HUES6 (cell line): ENCODE measurements at regions not wholly inside any gene's neighbourhood (a gene's known extent, or its start where the extent isn't known, plus 50 kb on each side); places are given as distances from the start of the nearest gene placed in this dataset.
"Not testable (repeated sequence)": the region's sequence is repeated elsewhere in the genome, so short reads cannot be mapped to it uniquely, and the experiment has no call there.

ENCODE experiments used
- H3K27ac ChIP-seq: 2 replicates; pipeline ENCODE4 v1.7.0; 2013; ENCODE audit warnings: low read depth, mild to moderate bottlenecking, low read length, inconsistent platforms
- H3K27me3 ChIP-seq: 2 replicates; pipeline ENCODE4 v1.6.1; 2013; ENCODE audit warnings: low read length; ENCODE audit not compliant: control insufficient read depth, insufficient read depth
- H3K36me3 ChIP-seq: 2 replicates; pipeline ENCODE4 v1.6.1; 2013; ENCODE audit warnings: low read length; ENCODE audit not compliant: control insufficient read depth, insufficient read depth
- H3K4me1 ChIP-seq: 2 replicates; pipeline ENCODE4 v1.6.1; 2013; ENCODE audit warnings: low read length; ENCODE audit not compliant: control insufficient read depth, insufficient read depth
- H3K4me3 ChIP-seq: 2 replicates; pipeline ENCODE4 v1.5.1; 2013; ENCODE audit warnings: low read depth, low read length
- H3K9ac ChIP-seq: one replicate; pipeline ENCODE4 v1.6.1; 2013; ENCODE audit warnings: mild to moderate bottlenecking, low read length
- H3K9me3 ChIP-seq: 2 replicates; pipeline ENCODE4 v1.6.1; 2013; ENCODE audit warnings: low read depth, low read length; ENCODE audit not compliant: control insufficient read depth, insufficient read depth

- H3K4me1 ChIP-seq: peaks cover 16% of the 10 kb centered on the region
Observed at GRCh38 chr16:13708347-13709120, 211.4 kb upstream of the ERCC4 start.

GRCh38 chr16:13718748-13719147 is 201.2 kb upstream of the ERCC4 start:
- Histone ChIP-seq H3K36me3 (no peaks in the 10 kb centered on the region), H3K9ac (no peak overlapping the region), H3K27me3 (no peaks in the 10 kb centered on the region), H3K4me1 (no peaks in the 10 kb centered on the region), H3K9me3 (no peaks in the 10 kb centered on the region), H3K4me3 (no peak overlapping the region), H3K27ac (no peak overlapping the region)

More at GRCh38 chr16:13708347-13709120, 211.4 kb upstream of the ERCC4 start:
- peaks cover 2% of the 10 kb centered on the region; the same call in 1 of the 2 replicates for H3K9me3 ChIP-seq
- H3K27ac ChIP-seq: no peak overlapping the region
- H3K36me3 ChIP-seq: no peaks in the 10 kb centered on the region
- no peak overlapping the region for H3K9ac ChIP-seq
- no peak overlapping the region for H3K4me3 ChIP-seq
- no peaks in the 10 kb centered on the region; the same call in 1 of the 2 replicates for H3K27me3 ChIP-seq

- no peaks in the 10 kb centered on the region for H3K4me1 ChIP-seq
- no peaks in the 10 kb centered on the region for H3K36me3 ChIP-seq
- peaks cover 23% of the 10 kb centered on the region for H3K9me3 ChIP-seq
- no peaks in the 10 kb centered on the region for H3K27me3 ChIP-seq
- no peak overlapping the region for H3K4me3 ChIP-seq
- H3K9ac ChIP-seq: no peak overlapping the region
- H3K27ac ChIP-seq: no peak overlapping the region
Observed at GRCh38 chr16:13727943-13728342, 192.0 kb upstream of the ERCC4 start.

GRCh38 chr16:13733561-13733960 is 186.4 kb upstream of the ERCC4 start:
- Histone ChIP-seq H3K4me1 (no peaks in the 10 kb centered on the region), H3K27ac (no peak overlapping the region), H3K9ac (no peak overlapping the region), H3K9me3 (peaks cover 2% of the 10 kb centered on the region; the same call in 1 of the 2 replicates), H3K27me3 (no peaks in the 10 kb centered on the region), H3K4me3 (no peak overlapping the region), H3K36me3 (no peaks in the 10 kb centered on the region)

- not testable (repeated sequence) for H3K27me3 ChIP-seq, H3K36me3 ChIP-seq, H3K27ac ChIP-seq, H3K4me3 ChIP-seq, H3K9ac ChIP-seq, H3K4me1 ChIP-seq
- H3K9me3 ChIP-seq: peaks cover 17% of the 10 kb centered on the region
Observed at GRCh38 chr16:13739621-13740373, 180.2 kb upstream of the ERCC4 start.

- no peak overlapping the region for H3K27ac ChIP-seq
- H3K36me3 ChIP-seq: no peaks in the 10 kb centered on the region
- no peaks in the 10 kb centered on the region for H3K4me1 ChIP-seq
- no peak overlapping the region for H3K4me3 ChIP-seq
- peaks cover 17% of the 10 kb centered on the region for H3K9me3 ChIP-seq
- no peaks in the 10 kb centered on the region for H3K27me3 ChIP-seq
- no peak overlapping the region for H3K9ac ChIP-seq
Observed at GRCh38 chr16:13742928-13743327, 177.0 kb upstream of the ERCC4 start.

GRCh38 chr16:13743571-13743970 is 176.4 kb upstream of the ERCC4 start:
- no peak overlapping the region for H3K9ac ChIP-seq
- H3K36me3 ChIP-seq: no peaks in the 10 kb centered on the region
- H3K9me3 ChIP-seq: peaks cover 17% of the 10 kb centered on the region
- H3K27ac ChIP-seq: no peak overlapping the region
- H3K4me3 ChIP-seq: no peak overlapping the region
- H3K4me1 ChIP-seq: no peaks in the 10 kb centered on the region
- no peaks in the 10 kb centered on the region for H3K27me3 ChIP-seq

GRCh38 chr16:13756411-13757140 is 163.4 kb upstream of the ERCC4 start:
- Histone ChIP-seq H3K4me1 (no peaks in the 10 kb centered on the region), H3K9me3 (no peaks in the 10 kb centered on the region), H3K4me3 (no peak overlapping the region), H3K36me3 (no peaks in the 10 kb centered on the region), H3K27me3 (0 out of 2 replicates have a peak, but pooled peaks cover 4% of the 10 kb centered on the region), H3K27ac (no peak overlapping the region), H3K9ac (no peak overlapping the region)

GRCh38 chr16:13766334-13766733 is 153.6 kb upstream of the ERCC4 start:
- Histone ChIP-seq H3K27me3 (no peaks in the 10 kb centered on the region), H3K4me3 (no peak overlapping the region), H3K9ac (no peak overlapping the region), H3K4me1 (no peaks in the 10 kb centered on the region), H3K36me3 (no peaks in the 10 kb centered on the region), H3K27ac (no peak overlapping the region), H3K9me3 (no peaks in the 10 kb centered on the region)

- no peaks in the 10 kb centered on the region for H3K36me3 ChIP-seq
- no peaks in the 10 kb centered on the region for H3K9me3 ChIP-seq
- H3K27me3 ChIP-seq: no peaks in the 10 kb centered on the region
- no peak overlapping the region for H3K4me3 ChIP-seq
- H3K9ac ChIP-seq: no peak overlapping the region
- H3K27ac ChIP-seq: no peak overlapping the region
- H3K4me1 ChIP-seq: no peaks in the 10 kb centered on the region
Observed at GRCh38 chr16:13767215-13767614, 152.7 kb upstream of the ERCC4 start.

- no peaks in the 10 kb centered on the region for H3K9me3 ChIP-seq
- H3K27ac ChIP-seq: no peak overlapping the region
Observed at GRCh38 chr16:13768471-13768870, 151.5 kb upstream of the ERCC4 start.

More at GRCh38 chr16:13768471-13768870, 151.5 kb upstream of the ERCC4 start:
- H3K4me1 ChIP-seq: no peaks in the 10 kb centered on the region
- H3K9ac ChIP-seq: no peak overlapping the region
- H3K27me3 ChIP-seq: no peaks in the 10 kb centered on the region; the same call in 1 of the 2 replicates
- H3K36me3 ChIP-seq: no peaks in the 10 kb centered on the region
- H3K4me3 ChIP-seq: no peak overlapping the region
